Psoas muscle (tissue), 7 donors: ENCODE measurements at regions not wholly inside any gene's neighbourhood (a gene's known extent, or its start where the extent isn't known, plus 50 kb on each side); places are given as distances from the start of the nearest gene placed in this dataset.

Experiments used
- ATAC-seq, 4 donors: fragments of 200-7000 bp; cut with Tn5 transposase; one replicate each; pipeline ENCODE4 v1.9.1; 2020; ENCODE audit warnings: moderate library complexity in 3 of 4, mild to moderate bottlenecking in 2 of 4
- DNase-seq, 2 donors: peaks; one replicate each; pipeline ENCODE4 v3.0.0-alpha.2; 2020
- H3K27ac ChIP-seq: fragments of 200-600 bp; one replicate; pipeline ENCODE4 v1.8.0; 2022
- H3K27me3 ChIP-seq, 3 donors: fragments of 200-600 bp in 1 of 3; one replicate each; pipeline versions ENCODE4 v1.6.1 to v1.8.0; 2013 to 2022; ENCODE audit warnings: low read length in 2 of 3, mild to moderate bottlenecking in 2 of 3, moderate library complexity in 1 of 3; ENCODE audit not compliant: insufficient read depth in 3 of 3
- H3K36me3 ChIP-seq, 2 donors: fragments of 200-600 bp in 1 of 2; one replicate each; pipeline versions ENCODE4 v1.6.1 to v1.8.0; 2013 to 2022; ENCODE audit warnings: low read depth in 1 of 2, mild to moderate bottlenecking in 1 of 2, moderate library complexity in 1 of 2; ENCODE audit not compliant: insufficient read depth in 1 of 2
- H3K4me1 ChIP-seq: fragments of 200-600 bp; one replicate; pipeline ENCODE4 v1.8.0; 2022
- H3K4me3 ChIP-seq: fragments of 200-600 bp; one replicate; pipeline ENCODE4 v1.8.0; 2022; ENCODE audit warnings: mild to moderate bottlenecking
- H3K9me3 ChIP-seq: fragments of 200-600 bp; one replicate; pipeline ENCODE4 v1.8.0; 2022
- CTCF ChIP-seq: fragments of 200-600 bp; IDR thresholded peaks from one replicate; pipeline ENCODE4 v1.8.0; 2022; ENCODE audit warnings: antibody characterized with exemption
- WGBS, 3 donors: extraction: QIAGEN DNeasy Blood & Tissue Kit; methylation state at CpG; one replicate each; pipeline versions ENCODE4 v1.1.6 to v1.1.7; 2013; 5-methylcytosine and 5-hydroxymethylcytosine counted together
- intact Hi-C, 2 donors: fragments of 100-400 bp; cut with DNase I; formaldehyde crosslinking; loops; one replicate each; pipeline versions ENCODE4 v1.11.0 to v1.14.2; 2022
- donor health status: healthy with polysubstance abuse.
- donor health status: DM: no; HTN: no; CAD: no; lungs with moderate emphysema.
- donor health status: Bipolar disorder and iron deficiency.
- donor health status: healthy.
- donor health status: DM: yes; HTN: yes; CAD: no.
- donor health status: DM: no; HTN: no; CAD: no.
- donor health status: DM: yes; HTN: yes; CAD: no.

GRCh38 chr12:60872219-60872618 lies 1276.4 kb downstream of the SLC16A7 start:
- WGBS, 3 donors = 29 to 54% (median 39%) methylated on average over 6 to 7 of the region's 7 CpGs
- H3K9me3 ChIP-seq = peaks cover 2% of the 10 kb centered on the region
- no peaks in the 10 kb centered on the region for H3K27me3 ChIP-seq
- no peak for TF ChIP-seq CTCF
- H3K36me3 ChIP-seq = no peaks in the 10 kb centered on the region
- no peak overlapping the region for H3K27ac ChIP-seq
- H3K4me1 ChIP-seq = no peaks in the 10 kb centered on the region
- intact Hi-C loops = no loop called here
- no peak overlapping the region for H3K4me3 ChIP-seq
- DNase-seq (no peak), ATAC-seq (no peak)

- DNase-seq (no peak), ATAC-seq (no peak)
- H3K27me3 ChIP-seq = no peaks in the 10 kb centered on the region
- no peak overlapping the region for H3K4me3 ChIP-seq
- intact Hi-C loops = no loop called here
- H3K27ac ChIP-seq = no peak overlapping the region
- peaks cover 2% of the 10 kb centered on the region for H3K9me3 ChIP-seq
- no peak for TF ChIP-seq CTCF
- no peaks in the 10 kb centered on the region for H3K36me3 ChIP-seq
- no peaks in the 10 kb centered on the region for H3K4me1 ChIP-seq
- WGBS, 3 donors = 32 to 39% (median 35%) methylated on average over 13 of the region's 13 CpGs
Observed at GRCh38 chr12:60872850-60873713, 1277.3 kb downstream of the SLC16A7 start.

GRCh38 chr12:60874091-60874490 lies 1278.3 kb downstream of the SLC16A7 start:
- intact Hi-C loops = no loop called here
- H3K27me3 ChIP-seq = no peaks in the 10 kb centered on the region
- DNase-seq (no peak), ATAC-seq (no peak)
- H3K4me1 ChIP-seq = no peaks in the 10 kb centered on the region
- H3K36me3 ChIP-seq = no peaks in the 10 kb centered on the region
- H3K9me3 ChIP-seq = peaks cover 2% of the 10 kb centered on the region
- TF ChIP-seq CTCF = no peak
- no peak overlapping the region for H3K4me3 ChIP-seq
- H3K27ac ChIP-seq = no peak overlapping the region

- Histone ChIP-seq H3K9me3 (no peaks in the 10 kb centered on the region), H3K4me1 (no peaks in the 10 kb centered on the region), H3K36me3 (no peaks in the 10 kb centered on the region), H3K27me3 (no peaks in the 10 kb centered on the region), H3K27ac (no peak overlapping the region), H3K4me3 (no peak overlapping the region)
- intact Hi-C loops = no loop called here
- DNase-seq = no peak
- no peak for TF ChIP-seq CTCF
- ATAC-seq = no peak
- WGBS, 3 donors = 79 to 86% (median 79%) methylated on average over 2 of the region's 2 CpGs
Observed at GRCh38 chr12:60920841-60921495, 1325.1 kb downstream of the SLC16A7 start.
